GM13977 (cell line): ENCODE measurements at regions not wholly inside any gene's neighbourhood (a gene's known extent, or its start where the extent isn't known, plus 50 kb on each side); places are given as distances from the start of the nearest gene placed in this dataset.

ENCODE experiments used
- DNase-seq: peaks from one replicate; pipeline ENCODE4 v3.0.0; 2012; ENCODE audit warnings: low spot score
- CTCF ChIP-seq: IDR thresholded peaks from 2 replicates; pipeline ENCODE4 v1.5.1; 2012; ENCODE audit warnings: mild to moderate bottlenecking, control low read depth; ENCODE audit not compliant: insufficient read depth; ENCODE audit errors: extremely low read depth, missing control alignments
- in situ Hi-C: fragments of 300-500 bp; cut with MboI; formaldehyde crosslinking; loops from one replicate; pipeline ENCODE4 v1.12.0; 2022; ENCODE audit warnings: low sequenced_read_pairs, low pct_unique_long_range_greater_than_20kb, mixed read lengths, inconsistent platforms; ENCODE audit not compliant: unreplicated experiment

- in situ Hi-C loops = no loop called here
- no peak for TF ChIP-seq CTCF
- DNase-seq = no peak
Measured at GRCh38 chr6:88263591-88263990, 97.4 kb upstream of the CNR1 start.

- no peak for TF ChIP-seq CTCF
- DNase-seq = no peak
- in situ Hi-C loops = no loop called here
Measured at GRCh38 chr6:88262332-88262731, 96.2 kb upstream of the CNR1 start.

- in situ Hi-C loops = no loop called here
- TF ChIP-seq CTCF = no peak
Measured at GRCh38 chr6:88251301-88251700, 85.2 kb upstream of the CNR1 start.

GRCh38 chr6:88248709-88249321 is 82.7 kb upstream of the CNR1 start:
- TF ChIP-seq CTCF = no peak
- DNase-seq = peak; percentile 24
- in situ Hi-C loops = no loop called here

More at GRCh38 chr6:88251301-88251700, 85.2 kb upstream of the CNR1 start:
- DNase-seq = no peak

- DNase-seq = no peak
- in situ Hi-C loops = no loop called here
- TF ChIP-seq CTCF = no peak
Measured at GRCh38 chr6:88246654-88247053, 80.5 kb upstream of the CNR1 start.

- in situ Hi-C loops = no loop called here
- no peak for TF ChIP-seq CTCF
- DNase-seq = no peak
Measured at GRCh38 chr6:88244721-88245120, 78.6 kb upstream of the CNR1 start.
